ENCODE measurements at regions not wholly inside any gene's neighbourhood (a gene's known extent, or its start where the extent isn't known, plus 50 kb on each side); places are given as distances from the start of the nearest gene placed in this dataset.

DNA sequence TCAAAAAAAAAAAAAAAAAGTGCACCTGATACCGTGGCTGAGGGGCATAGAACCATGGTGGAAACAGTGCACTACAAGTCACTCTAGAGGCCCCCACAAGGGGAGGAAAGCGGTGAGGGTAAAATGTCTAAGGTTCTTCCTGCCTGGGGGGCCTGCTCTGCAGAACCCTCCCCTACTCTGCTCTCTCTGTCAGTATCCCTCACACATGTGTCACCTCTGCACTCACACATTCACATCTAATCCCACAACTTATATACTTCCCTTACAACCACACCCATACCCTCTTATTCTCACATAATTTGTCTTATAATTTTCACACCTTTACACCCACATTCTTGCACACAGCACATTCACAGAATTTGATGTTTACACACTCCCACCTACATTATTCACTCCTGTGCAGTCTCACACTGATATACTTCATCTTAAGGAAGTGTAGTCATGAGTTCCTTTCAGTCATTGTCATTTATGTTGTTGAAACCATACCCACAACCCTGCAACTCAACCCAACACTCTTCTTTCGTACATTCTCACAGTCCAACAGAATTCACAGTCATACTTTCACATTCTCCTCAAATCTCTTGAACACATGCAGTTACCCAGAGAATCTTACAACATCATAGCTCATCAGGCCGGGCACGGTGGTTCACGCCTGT lies 68.0 kb upstream of the PAX2 start:
- H3K36me3 Mint-ChIP-seq = no peaks in the 10 kb centered on the region
- DNase-seq (ENCODE audit: low spot score in 2 of 2) (no peak), ATAC-seq (peak in 1 of 2 donors; percentile 91)
- no peaks in the 10 kb centered on the region for H3K9me3 Mint-ChIP-seq
- H3K27ac Mint-ChIP-seq = no peak overlapping the region

DNA sequence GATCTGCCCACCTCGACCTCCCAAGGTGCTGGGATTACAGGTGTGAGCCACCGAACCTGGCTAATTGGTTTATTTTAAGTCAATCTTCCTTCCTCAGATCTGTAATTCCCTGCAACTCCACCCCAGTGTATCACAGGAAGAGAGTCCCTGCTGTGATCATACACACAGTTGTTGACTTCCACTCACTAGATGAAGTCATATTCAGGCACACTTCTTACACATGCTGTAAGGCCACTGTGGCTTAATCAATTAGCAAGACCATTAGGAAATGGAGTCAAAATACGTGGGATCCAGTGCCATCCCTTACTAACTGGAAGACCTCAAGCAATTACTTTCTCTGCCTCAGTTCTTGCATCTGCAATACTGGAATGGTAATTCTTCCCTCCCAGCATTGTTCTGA lies 66.1 kb upstream of the PAX2 start:
- DNase-seq (ENCODE audit: low spot score in 2 of 2) (no peak), ATAC-seq (no peak)
- Mint-ChIP-seq H3K9me3 (no peaks in the 10 kb centered on the region), H3K27ac (no peak overlapping the region), H3K36me3 (no peaks in the 10 kb centered on the region)

DNA sequence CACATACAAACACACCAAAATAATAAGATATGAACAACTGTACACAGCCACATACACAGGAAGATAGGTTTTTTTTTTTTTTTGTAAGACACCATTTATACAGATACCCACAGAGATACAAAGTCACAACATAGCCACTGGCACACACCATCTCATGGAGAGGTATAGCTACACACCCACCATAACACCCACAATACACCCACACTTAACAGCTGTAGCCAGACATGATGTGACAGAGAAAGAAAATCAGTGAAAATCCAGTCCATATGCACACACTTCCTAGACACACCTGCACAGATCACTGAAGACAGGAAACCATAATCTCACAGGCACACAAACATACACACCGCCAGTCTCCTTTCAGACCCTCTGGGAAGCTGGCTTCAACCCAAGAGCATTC lies 62.4 kb upstream of the PAX2 start:
- no peak for ATAC-seq
- H3K36me3 Mint-ChIP-seq = peaks cover 0 to 8% of the 10 kb centered on the region in 2 donors
- H3K9me3 Mint-ChIP-seq = no peaks in the 10 kb centered on the region
- no peak for DNase-seq (ENCODE audit: low spot score in 2 of 2)
- H3K27ac Mint-ChIP-seq = no peak overlapping the region

DNA sequence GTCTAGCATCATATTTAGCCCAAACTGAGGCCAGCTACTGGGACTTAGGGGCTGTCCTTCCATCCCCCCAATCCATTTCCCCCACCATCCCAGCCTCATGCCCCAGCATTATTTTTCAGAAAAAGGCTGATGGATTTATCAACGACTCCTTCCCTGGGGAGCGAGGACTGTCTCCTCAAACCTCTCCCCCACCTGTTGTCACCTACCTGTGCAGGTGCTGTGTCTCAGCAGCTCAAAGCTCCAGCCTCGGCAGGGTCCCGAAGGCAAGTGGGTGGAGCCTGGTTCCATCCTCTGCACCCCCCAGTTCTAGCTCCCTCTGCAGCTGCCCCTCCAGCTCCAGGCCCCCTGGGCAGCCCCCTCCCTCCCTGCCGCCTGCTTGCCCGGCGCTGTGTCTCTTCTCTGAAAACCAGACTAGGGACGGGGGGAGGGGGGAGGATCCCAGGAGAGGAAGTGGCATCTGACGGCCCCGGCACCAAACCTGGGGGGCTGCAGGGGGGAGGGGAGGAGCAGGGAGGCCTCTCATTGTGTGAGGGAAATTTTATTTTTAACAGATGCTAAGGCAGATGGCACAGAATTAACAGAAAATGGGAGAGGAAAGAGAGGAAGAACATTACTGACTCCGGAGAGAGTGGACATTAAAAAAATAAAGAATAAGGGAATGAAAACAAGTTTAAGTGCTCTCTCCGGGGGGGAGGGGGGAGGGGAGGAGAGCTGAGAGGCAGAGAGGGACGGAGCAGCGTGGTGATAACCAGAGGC lies 61.7 kb upstream of the PAX2 start:
- Mint-ChIP-seq H3K36me3 (peaks cover 0 to 8% of the 10 kb centered on the region in 2 donors), H3K27ac (no peak overlapping the region), H3K9me3 (no peaks in the 10 kb centered on the region)
- no peak for ATAC-seq
- no peak for DNase-seq (ENCODE audit: low spot score in 2 of 2)

DNA sequence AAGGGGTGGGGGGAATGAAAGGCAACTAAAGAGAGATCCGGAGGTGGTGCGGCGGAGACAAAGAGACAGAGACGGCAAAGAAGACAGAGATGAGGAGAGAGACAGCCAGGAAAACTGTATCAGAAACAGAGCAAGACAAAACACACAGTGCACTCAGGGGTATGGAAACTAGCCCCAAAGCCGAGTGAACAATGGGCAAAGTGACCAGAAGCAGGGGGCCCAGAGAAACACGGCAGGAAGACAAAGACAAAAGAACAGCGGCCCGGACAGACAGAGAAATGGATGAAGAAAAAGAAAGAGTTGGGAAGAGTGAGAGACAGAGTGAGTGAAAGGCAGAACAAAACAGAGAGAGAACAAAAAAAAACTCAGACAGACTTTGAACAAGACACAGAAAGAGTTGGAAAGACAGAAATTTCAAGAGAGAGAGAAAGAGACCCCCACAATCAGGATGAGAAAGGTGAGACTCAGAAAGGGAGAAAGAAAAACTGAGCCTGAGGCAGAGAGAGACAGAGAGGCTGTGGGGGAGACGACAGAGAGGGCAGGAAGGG lies 60.6 kb upstream of the PAX2 start:
- DNase-seq (ENCODE audit: low spot score in 2 of 2) = no peak
- H3K36me3 Mint-ChIP-seq = peaks cover 0 to 8% of the 10 kb centered on the region in 2 donors
- H3K9me3 Mint-ChIP-seq = no peaks in the 10 kb centered on the region
- no peak for ATAC-seq
- no peak overlapping the region for H3K27ac Mint-ChIP-seq

DNA sequence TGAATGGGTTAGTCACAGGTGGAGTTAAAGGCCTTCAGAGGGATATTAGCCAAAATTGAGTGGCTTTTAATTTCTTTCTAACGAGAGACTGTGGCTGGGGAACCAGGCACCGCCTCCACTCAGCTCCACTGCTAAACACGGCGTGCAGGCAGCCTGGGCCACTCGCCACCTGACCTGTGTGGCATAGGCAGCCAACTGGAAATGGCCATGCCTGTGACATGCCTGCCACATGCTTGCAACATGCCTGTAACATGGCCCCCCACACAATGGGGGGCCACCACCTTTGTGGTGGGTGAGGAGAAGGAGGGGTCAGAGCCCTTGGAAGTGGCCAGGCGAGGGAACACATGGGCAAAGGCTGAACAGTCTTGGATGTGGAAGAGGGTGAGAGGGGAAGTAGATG lies 60.1 kb upstream of the PAX2 start:
- Mint-ChIP-seq H3K36me3 (peaks cover 0 to 8% of the 10 kb centered on the region in 2 donors), H3K9me3 (no peaks in the 10 kb centered on the region), H3K27ac (no peak overlapping the region)
- no peak for ATAC-seq
- no peak for DNase-seq (ENCODE audit: low spot score in 2 of 2)

DNA sequence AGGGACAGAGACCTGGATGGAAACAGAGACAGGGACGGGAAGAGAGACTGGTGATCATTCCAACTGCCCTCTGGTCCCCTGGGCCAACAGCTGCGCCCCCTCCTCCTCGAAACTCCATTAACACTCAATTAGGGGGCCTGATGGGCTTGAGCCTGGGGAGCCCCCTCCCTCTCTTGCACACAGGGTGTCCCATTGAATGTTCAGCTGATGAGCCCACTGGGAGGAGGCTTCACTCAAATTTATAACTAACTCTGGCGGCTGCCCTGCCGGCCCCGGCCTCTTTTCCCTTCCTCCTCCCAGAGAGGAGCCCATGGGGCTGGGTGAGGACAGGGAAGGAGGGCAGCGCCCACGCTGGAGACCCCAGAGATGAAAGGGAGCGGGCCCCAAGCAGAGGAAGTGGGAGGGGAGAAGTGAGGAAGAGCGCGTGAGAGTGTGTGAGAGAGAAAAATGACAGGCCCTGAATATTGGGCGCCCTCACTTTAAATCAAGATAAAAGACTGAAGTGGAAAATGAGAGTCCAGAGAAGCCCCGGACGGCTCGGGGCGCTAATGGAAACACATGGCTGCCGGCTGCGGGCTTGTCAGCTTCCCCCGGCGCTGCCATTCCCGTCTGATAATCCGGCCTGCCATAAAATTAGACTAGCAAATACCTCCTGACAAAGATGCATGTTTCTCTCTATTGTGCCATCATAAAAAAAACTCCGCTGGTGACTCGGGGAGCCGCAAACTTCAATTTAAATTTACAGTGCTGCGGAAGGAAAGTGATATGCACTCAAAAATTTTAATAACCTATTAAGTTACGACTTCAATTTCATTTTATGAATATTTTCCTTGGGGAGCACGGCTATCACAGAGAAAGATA lies 58.0 kb upstream of the PAX2 start:
- no peak for DNase-seq (ENCODE audit: low spot score in 2 of 2)
- ATAC-seq = no peak
- Mint-ChIP-seq H3K9me3 (no peaks in the 10 kb centered on the region), H3K36me3 (peaks cover 0 to 8% of the 10 kb centered on the region in 2 donors), H3K27ac (no peak overlapping the region)

DNA sequence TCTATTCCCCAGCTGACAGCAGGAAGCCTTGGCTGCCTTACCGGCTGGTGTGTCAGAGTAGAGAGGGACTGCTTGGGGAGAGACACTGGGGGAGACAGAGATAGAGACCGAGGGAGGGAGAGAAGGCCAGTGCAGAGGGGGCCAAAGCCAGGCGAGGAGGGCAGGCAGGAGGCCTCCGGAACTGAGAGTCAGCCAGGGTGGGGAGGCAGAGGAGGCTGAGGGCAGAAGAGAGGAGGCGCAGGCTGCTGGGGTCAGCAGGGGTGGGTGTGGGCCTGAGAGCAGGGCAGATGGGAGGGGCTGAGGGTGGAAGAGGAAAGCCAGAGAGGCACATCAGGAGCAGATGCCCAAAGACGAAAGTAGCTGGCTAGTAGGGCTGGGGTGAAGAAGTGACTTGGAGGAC lies 57.2 kb upstream of the PAX2 start:
- Mint-ChIP-seq H3K27ac (no peak overlapping the region), H3K36me3 (peaks cover 0 to 8% of the 10 kb centered on the region in 2 donors), H3K9me3 (no peaks in the 10 kb centered on the region)
- ATAC-seq = no peak
- no peak for DNase-seq (ENCODE audit: low spot score in 2 of 2)

DNA sequence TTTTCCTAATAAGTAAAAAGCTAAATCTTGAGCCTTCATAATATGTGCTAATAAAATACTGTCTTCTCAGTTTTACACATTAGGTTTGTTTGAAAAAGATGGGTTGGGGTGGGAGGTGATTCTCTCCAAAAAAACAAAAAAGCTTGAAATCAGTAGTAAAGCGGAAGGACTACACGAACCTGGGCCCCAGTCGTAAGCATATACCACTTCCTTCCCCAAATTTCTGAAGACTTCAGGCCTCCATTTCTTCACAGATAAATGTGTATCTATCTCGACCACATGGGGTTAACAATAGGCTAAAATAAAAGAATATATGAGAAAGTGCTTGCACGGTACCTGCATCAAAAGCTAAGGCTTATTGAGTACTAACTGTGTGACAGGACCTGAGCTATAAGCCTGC lies 51.6 kb upstream of the PAX2 start:
- no peak overlapping the region for H3K27ac Mint-ChIP-seq
- H3K36me3 Mint-ChIP-seq = no peaks in the 10 kb centered on the region
- ATAC-seq (no peak), DNase-seq (ENCODE audit: low spot score in 2 of 2) (no peak)
- no peaks in the 10 kb centered on the region for H3K9me3 Mint-ChIP-seq

Measured in activated naive CD4-positive, alpha-beta T cell treated with anti-CD3 and anti-CD28 coated beads, Interleukin-2, amount 50 U/mL, for 72 hours (primary cell).